Amygdala (tissue), 56 donors: ENCODE measurements at regions not wholly inside any gene's neighbourhood (a gene's known extent, or its start where the extent isn't known, plus 50 kb on each side); places are given as distances from the start of the nearest gene placed in this dataset.
A peak's percentile ranks its signal among the peaks of the same experiment; 100 is the strongest.

Experiments used
- DNase-seq, 56 donors: peaks; one replicate each; lab custom pipeline; 2025; lab: John Stamatoyannopoulos, UW

DNA sequence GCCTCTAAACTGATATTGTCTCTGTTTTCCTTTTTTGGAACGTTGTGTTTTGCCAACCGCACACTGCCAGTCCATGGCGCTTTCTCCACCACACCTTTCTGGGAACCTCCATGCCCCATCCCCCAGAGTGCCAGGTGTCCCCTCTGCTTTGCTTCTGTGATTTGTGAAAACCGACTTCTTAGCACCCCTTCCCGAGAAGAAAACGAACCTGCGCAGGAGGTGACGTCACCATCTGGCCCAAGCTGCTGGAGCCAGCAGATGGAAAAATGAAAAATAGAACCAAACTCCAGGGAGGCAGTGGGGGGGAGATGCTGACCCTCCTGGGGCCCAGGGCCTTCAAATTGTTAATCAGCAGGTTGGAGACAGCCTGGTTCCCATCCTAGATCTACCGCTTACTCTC, 103.8 kb downstream of the HTR5A start:
- no peak for DNase-seq

DNA sequence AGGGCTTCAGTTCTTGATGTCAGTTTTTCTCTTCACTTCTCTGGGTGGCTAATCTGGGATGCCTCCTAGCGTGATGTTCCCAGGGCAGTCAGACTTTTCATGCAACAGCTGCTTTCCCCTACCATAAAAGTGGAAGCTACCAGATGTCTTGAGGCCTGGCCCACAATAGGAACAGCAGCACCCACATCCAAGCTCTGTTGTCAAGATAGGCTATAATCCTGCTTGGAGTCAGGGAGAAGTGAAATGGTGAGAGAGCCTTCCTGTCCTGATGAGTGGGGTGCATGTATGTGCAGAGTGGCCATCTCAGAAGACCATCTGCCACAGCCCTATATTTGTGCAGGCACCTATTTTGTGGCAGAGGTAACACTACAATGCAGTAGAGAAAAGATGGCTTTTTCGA, 108.0 kb downstream of the HTR5A start:
- DNase-seq = no peak

DNA sequence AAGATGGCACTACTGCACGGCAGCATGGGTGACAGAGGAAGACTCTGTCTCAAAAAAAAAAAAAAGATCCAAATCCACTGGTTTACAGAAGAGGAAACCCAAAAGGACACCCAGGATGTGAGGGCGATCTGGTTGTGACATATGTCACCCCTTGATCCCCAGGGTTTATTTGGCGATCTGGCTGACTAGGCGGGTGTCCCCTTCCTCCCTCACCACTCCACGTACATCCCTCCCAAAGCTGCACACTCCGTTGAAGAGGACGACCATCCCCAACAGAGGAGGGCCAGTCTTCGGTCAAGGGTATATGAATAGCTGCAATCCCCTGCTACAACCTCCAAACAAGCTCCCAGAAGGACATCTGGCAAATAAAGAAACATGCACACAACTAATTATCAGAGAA, 111.6 kb downstream of the HTR5A start:
- DNase-seq = no peak

DNA sequence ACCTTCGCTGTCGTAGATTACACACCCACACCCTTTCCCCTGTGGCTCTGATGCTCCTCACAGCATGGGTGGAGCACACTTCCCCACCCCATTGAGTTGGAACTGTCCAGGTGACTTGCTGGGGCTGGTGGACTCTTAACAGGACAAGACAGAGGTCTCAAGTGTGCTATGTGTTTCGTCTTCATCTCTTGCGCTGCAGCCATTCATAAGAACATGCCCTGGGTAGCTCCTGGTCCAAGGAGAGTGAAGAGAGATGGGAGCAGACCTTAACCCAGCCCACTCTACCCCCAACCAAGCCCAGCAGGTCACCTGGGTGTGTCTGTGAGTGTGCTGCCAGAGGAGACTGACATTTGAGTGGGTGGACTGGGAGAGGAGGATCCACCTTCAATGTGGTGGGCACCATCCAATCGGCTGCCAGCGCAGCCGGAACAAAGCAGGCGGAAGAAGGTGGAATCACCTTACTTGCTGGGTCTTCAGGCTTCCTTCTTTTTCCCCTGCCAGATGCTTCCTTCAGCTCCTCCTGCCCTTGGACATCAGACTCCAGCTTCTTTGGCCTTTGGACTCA, 112.4 kb downstream of the HTR5A start:
- DNase-seq = no peak

DNA sequence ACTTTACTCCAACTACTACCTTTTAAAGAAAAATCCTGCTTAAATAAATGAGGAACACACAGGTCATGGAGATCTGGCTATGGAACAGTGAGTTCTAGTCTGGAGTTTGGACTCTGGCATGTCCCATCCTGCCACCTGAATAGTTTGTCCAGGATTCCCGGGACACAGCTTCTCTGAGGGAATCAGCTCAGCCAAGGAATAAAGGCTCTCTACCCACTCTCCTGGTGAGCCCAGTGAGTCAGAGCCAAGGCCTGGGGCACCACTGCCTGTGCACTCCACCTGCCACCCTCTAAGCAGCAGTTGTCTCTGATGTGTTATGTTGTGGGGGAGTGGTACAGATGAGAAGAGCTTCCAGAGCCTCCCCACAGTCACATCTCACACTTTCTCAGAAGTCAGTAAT, 113.5 kb downstream of the HTR5A start:
- DNase-seq = no peak

DNA sequence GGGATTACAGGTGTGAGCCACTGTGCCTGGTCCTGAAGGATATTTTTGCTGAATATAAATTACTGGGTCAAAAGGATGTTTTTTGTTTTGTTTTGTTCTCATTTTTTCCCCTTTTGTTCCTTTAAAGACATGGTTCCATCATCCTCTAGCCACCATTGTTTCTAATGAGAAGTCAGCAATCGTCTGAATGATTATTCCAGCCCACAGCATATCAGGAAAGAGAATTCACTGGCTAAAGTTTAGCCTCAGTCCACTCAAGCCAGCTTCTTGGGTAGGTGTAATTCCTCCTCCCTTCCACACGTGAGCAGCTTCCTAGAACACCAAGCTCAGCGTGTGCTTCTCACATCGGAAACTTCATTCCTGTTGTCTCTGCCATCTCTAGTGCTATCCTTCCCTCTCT, 112.8 kb upstream of the INSIG1 start:
- no peak for DNase-seq

DNA sequence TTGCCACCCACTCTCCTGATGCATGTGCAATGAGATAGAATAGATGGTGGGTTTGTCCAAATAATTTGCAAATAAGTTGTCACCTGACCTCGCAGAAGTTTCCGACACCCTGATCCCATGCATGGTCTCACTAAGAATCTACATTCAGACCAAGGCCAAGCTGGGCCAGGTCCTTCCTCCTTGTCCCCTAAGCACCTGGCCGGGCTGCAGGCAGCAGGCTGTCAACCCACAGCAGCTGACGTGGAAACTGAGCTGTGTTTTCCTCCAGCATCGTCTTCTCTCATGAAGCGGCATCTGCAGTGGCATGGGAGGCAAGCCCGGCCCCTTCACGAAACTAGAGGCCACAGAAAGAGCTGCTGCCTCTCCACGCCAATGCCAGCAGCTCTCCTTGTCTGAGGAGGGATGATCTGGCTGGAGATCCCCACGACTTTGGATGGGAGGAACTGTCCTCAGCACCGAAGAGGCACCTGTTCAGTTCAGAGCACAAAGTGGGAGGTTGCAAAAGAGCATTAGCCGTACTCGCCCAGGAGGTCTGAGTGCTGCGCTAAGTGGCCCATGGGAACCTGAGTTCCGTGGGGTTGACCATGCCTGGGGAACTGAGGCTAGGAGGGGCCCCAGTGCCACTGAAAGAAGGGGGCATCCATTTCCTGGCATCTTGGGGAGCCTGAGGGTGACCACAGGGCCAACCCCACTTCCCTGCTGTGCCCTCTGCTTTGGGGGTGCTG, 110.5 kb upstream of the INSIG1 start:
- no peak for DNase-seq

DNA sequence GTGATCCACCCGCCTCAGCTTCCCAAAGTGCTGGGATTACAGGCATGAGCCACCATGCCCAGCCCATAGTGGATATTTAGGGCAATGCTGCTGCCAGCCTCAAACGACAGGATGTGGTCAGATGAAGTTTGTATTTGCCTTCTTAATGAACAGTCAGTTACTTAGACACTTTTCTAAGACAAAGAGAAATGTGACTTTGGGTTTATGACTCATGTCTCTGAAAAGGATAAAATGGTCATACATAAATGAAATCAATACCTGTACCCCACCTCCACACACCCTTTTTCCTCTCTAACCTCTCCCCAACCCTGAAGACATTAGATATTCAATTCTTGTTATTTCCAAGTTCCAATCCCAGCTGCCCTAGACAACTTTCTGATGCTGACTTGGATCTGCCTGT, 109.3 kb upstream of the INSIG1 start:
- DNase-seq = no peak

DNA sequence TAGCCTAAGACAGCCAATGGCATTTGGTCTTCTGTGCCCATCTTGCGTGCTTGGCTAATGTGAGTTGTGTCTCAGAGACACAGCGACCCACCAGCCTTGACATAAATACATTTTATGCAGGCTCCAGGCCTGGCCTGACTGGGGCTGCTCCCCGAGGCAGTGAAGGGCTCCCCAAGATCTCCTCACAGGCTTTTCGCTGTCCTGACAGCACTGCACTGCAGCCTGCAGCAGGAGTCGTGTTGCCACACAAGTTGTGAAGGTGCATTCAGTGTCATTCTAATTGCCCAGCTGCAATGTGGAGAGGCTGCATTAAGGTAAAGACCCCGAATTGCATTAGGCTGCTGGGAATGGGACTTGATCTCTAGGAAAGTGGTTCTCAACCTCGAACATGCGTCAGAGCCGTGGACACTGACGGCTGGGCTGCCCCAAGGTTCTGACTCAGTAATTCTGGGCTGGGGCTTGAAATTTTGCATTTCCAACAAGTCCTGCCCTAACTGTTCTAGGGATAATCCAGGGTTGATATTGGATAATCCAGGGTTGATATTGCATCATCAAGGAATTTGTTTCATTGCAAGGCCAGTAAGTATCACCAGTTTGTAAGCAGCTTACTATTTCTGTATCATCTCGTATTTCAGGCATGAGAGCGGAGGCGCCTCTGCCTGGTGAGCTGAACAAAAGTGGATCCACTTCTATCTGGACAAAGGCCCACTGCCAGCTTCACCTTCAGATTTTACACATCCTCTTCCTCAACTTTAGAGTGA, 108.7 kb upstream of the INSIG1 start:
- no peak for DNase-seq

DNA sequence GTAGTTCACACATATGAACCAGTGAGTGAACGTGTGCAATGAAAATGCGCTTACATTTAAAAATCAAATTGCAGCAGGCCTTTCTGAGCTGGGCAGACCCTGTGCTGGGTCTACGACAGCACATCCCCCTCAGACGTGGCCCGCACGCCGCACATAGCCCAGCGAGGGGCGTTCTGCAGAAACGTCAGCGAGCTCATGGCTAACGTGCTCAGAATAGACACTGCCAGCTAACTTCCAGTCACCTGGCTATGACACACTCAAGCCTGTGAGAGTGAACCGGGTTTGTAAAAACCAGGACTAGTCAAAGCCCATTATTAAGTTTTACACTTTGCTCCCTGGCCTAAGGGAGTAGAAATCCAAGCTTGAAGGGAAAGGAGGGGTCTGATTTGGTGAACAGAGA, 108.1 kb upstream of the INSIG1 start:
- DNase-seq = no peak

DNA sequence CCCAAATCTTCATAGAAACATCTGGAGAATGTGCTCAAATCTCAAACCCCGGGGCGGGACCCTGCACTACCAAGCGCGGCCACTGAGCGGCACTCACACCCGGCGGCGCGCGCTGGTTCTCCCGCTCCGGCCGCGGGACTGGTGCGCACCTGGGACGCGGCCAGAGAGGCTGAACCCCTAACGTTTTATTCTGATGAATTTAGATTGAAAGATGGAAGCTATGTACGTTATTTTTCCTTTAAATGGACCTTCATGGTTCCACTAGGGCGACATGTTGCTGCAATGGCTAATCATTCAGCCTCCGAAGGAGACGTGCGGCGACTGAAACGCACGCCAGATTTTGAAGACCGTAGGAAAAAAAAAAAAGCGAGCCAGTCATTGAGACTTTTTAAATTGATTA, 107.0 kb upstream of the INSIG1 start:
- peak in 17 of 56 donors; percentile 3 to 65 (median 22) for DNase-seq

DNA sequence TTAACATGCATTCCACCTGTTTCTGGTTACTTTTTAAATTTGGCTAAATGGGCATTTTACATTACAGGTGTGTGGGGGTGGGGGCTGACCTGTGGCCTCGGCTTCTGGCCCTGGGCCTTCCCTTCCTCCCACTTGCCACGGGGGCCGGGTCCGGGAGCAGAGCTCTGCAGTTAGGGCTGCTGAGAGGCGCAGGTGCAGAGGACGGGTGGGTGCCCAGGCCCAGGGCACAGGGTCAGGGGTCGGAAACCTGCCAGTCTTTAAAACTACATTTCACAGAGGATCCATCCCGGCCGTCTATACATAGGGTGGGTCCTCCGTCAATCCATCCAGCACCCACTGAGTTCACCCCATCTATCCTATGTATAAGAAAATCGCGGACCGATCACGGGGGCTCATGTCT, 106.5 kb upstream of the INSIG1 start:
- DNase-seq = no peak

DNA sequence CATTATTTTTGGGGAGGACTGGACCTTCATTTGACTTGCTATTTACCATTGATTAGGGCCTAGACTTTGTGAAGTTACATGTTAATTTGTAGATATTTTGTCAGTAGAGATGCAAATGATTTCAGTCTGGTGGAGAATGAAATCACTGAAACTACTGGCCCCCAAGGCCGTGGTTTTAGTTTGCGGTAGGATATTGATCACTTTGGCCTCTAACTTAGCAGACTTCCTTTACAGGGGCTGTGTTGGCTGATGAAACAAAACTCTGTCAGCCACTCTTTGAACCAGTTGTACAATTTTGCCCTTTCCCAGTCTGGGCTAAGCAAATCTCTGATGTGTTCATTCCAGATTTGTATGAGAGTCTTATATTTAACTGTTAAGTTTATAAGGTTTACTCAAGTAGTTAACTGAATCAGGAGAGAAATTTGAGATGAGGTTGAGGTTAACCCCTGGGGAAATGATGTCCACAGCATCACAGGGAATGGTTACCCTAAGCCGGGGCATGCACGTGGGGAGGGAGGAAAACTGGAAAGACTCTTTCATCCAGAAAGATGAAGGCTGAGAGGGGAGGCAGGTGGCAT, 105.7 kb upstream of the INSIG1 start:
- no peak for DNase-seq

DNA sequence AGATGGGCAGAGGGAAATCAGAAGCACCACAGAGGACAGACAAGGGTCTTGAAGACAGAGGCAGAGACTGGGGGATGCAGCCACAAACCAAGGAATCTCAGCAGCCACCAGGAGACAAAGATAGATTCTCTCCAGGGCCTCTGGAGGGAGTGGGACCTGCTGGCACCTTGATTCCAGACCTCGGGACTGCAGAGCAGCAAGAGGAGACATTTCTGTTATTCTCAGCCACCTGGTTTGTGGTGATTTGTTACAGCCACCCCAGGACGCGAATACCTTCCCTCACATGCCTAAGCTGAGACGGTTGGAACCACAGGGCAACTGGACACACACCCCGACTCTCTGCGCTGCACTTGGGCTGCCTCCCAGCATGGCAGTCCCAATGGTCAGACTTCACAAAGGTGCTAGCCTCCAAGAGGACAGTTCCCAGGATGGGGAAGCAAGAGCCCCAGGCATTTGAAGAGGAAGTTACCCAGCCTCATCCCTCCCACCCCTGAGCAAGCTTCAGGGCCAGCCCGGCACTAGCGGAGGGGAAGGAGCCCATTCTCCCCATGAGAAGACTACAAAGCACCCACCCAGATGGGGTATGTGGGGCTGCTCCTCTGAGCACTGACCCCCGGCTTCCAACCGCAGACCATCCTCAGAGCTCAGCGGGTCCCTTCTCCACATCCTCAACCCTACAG, 104.6 kb upstream of the INSIG1 start:
- DNase-seq = no peak

DNA sequence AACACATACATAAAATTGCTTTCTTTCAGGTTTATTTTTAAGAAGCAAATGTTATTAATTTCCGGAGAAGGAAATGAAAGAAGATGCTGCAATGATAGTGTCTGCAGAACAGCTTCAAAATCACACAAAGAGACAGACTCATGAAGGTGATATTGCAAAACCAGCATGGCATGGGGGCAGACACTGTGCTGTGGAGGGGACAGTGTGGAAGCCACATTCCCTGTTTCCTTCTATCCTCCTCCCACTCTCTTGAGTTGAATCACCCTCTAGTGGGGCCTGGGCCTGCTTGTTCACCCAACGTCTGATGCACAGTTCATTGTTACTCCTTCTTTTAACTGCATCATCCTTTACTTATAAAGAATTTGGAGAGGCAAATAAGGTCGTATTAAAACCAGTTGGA, 104.0 kb upstream of the INSIG1 start:
- DNase-seq = no peak

DNA sequence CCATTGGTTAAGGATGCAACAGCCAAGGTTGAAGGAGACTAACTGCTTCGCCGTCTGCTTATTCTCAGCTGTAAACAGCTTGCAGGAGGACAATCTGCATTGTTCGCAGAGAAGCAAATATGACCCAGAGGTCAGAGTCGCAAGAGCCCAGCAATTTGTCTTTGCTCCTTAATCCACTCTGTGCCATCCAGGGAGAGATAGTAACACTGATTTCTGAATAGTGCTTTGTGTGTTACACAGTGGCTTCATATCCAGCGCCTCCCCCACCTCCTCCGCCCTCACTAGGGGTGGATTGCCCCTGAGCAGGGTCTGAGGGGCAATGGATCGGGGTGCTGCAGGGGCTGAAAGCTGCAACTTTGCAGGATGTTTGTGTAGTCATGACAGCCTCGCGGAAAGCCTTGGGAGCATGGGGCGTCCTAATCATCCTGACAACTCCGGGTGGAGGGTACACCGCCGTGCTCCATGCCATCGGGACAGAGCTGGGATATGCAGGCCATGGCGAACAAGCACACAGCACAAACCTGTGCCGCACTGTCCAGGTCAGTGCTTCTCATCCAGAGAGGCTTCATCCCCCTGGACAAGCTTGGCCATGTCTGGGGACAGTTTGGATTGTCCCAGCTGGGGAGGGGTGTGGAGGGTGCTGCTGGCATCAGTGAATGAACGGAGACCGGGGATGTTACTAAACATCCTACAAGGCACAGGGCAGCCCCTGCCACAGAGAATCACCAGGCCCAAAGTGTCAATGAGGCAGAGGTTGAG, 103.1 kb upstream of the INSIG1 start:
- DNase-seq = no peak

DNA sequence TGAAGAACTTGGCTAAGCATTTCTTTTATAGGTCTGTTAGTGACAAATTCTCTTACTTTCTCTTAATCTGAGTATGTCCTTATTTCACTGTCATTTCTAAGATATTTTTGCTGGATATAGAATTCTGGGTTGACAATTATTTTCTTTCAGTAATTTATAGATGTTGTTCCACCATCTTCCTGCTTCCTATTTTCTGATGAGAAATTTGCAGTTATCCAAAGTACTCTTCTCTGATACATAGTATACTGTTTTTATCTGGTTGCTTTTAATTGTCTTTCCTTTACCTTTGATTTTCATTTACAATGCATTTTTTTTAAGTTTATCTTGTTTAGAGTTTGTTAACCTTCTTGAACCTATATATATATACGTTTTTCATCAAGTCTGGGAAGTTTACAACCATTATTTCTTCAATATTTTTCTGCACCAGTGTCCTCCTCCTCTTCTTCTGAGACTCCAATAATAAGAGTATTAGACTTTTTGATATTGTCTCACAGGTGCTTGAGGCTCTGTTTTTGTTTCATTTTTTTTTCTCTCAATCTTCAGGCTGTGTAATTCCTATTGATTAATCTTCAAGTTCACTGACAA, 101.6 kb upstream of the INSIG1 start:
- no peak for DNase-seq

DNA sequence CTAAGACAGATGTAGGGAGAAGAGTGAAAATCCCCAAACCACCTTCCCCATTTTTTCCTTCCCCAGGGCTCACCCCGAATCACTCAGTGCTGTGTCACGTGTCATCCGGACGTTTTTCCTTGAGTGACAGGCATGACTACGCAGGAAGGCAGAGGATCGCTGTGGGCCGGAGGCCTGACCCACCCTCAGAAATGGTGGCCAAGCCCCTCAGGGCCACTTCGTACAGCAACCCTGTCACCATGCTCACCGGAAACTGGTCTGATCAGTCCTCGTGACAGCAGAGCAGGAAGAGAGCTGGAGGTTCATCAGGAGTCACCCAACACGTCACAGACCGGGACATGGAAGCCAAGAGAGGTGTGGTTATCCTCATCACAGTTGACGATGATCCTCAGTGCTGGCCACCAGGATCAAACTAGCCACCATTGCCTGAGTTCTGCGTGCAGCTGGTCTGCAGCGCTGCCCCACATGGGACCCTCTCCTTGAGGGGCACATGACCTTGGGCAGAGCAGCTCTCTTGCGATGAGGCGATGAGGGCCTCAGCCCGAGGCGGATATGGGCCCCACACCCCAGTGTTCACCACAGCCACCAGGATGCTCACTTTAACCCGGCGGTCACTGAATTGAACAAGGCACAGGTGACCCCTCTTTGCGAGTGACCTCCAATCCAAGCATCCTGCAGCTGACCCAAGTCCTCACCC, 99.3 kb upstream of the INSIG1 start:
- no peak for DNase-seq
